ENCODE measurements at regions not wholly inside any gene's neighbourhood (a gene's known extent, or its start where the extent isn't known, plus 50 kb on each side); places are given as distances from the start of the nearest gene placed in this dataset.

- DNase-seq (ENCODE audit: low read depth in 1 of 2, low spot score in 1 of 2), result no peak
These were observed 321.9 kb upstream of the CDH4 start for GRCh38 chr20:60930023-60930790.

DNA sequence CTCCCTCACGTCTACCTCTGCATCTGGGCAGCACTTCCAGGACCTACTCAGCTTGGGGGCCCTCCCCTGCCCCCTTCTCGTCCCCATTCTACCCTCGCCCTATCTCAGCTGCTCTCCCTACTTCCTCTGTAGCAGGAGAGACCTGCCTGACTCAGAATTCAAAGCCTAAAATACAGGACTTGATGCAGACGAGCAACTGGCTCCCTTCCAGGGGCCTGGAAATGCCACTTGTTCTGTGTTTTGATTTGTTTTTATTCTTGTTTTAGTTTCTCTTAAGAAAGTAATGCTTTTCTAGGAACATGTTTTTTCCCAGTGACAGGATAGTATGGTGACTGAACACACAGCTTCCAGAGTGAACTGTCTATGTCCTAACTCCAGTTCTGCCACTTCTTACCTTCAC lies 320.4 kb upstream of the CDH4 start:
- DNase-seq (ENCODE audit: low read depth in 1 of 2, low spot score in 1 of 2), result no peak

DNA sequence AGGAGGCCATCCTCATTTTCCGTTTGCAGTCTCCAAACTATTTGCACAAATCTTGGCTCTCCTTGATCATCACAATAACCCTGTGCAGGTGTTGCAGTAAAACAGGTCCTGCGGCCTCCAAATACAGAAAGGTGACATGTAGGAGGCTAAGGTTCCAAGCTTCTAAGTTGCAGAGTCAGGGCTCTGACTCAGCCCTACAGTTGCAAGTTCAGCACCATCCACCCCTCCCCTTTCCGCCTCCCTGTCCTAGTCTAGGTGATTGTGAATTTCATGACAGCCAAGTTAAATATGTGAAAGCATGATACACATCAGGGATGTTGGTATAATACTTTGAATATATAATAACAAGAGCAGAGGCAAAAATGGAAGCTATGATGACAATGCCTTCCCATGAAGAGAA lies 317.3 kb upstream of the CDH4 start:
- no peak for DNase-seq (ENCODE audit: low read depth in 1 of 2, low spot score in 1 of 2)

- DNase-seq (ENCODE audit: low read depth in 1 of 2, low spot score in 1 of 2), result no peak
These were observed 316.1 kb upstream of the CDH4 start for GRCh38 chr20:60935971-60936370.

DNA sequence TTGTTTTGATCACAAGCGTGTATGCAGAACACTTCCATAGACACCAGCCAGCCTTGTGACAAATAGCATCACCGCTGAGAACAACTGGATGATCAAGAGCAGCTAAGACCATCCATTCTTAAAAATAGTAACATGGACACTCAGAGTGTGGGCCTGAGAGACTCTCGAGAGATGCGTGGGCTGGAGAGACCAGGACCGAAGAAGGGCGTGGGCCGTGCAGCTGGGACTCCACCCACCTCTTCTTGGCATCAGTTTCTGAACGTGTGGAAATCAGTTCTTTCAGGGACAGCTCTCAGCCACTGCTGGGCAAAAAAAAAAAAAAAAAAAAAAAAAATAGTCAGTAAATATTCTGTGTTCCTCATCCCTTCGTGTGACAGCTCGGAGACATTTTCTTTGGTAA lies 314.5 kb upstream of the CDH4 start:
- DNase-seq (ENCODE audit: low read depth in 1 of 2, low spot score in 1 of 2), result no peak

- DNase-seq (ENCODE audit: low read depth in 1 of 2, low spot score in 1 of 2), result no peak
These were observed 310.7 kb upstream of the CDH4 start for GRCh38 chr20:60941379-60941778.

- DNase-seq (ENCODE audit: low read depth in 1 of 2, low spot score in 1 of 2), result no peak
These were observed 304.2 kb upstream of the CDH4 start for GRCh38 chr20:60947819-60948218.

DNA sequence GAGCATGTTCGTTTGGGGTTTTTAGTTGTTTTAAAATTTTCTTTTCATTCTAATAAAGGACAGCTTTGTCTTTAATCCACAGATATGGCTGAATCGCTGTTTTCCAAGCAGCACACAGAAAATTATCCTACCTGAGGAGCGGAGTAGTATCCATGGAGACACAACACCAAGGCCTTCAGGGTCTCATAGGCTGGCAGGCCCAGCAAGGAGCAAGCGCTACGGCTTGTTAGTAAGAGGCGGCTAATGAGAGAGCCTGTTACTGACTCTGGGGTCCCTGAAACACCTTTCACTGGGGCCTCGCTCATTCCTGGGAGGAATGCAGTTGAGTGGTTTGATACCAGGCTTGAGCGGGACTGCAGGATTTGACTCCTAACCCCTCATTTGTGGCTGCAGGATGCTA lies 303.8 kb upstream of the CDH4 start:
- no peak for DNase-seq (ENCODE audit: low read depth in 1 of 2, low spot score in 1 of 2)

DNA sequence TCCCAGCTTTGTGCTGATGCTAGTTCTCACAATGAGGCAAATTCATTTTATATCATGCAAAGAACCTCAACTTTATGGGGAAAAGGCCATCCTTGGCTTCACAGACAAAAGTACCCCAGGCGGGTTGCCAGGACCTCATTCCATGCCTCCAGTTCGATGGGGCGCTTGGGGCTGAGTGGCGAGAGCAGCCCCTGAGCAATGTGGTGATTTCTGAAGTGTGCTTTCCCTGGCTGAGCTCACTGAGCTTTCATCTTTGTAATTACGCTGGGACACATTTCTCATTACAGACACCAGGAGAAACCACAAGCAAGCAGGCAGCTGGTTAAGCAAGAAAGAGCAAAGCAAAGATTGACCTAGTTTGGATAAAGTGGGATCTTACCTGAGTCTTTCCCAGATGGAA lies 301.5 kb upstream of the CDH4 start:
- no peak for DNase-seq (ENCODE audit: low read depth in 1 of 2, low spot score in 1 of 2)

GRCh38 chr20:60950974-60951373 lies 301.1 kb upstream of the CDH4 start:
- no peak for DNase-seq (ENCODE audit: low read depth in 1 of 2, low spot score in 1 of 2)

- no peak for DNase-seq (ENCODE audit: low read depth in 1 of 2, low spot score in 1 of 2)
These were observed 299.2 kb upstream of the CDH4 start for GRCh38 chr20:60952861-60953260.

DNA sequence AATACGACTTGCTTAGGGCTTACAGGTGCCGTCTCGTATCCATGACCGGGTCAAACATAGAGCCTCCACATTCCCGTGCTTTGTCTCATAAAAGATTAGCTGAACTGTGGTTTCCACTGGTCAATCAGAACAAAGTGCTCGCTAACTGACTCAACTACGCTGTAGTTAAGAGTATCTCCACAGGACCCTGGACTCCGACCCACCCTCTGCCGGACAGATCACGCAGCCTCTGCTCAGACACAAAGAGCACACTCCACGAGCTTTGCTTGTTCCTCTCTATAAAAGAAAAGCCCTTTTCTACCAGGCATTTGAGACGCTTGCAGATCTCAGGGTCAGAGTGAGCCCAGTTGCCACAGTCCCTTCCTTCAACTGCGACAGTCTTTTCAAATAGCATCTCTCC lies 298.7 kb upstream of the CDH4 start:
- no peak for DNase-seq (ENCODE audit: low read depth in 1 of 2, low spot score in 1 of 2)

GRCh38 chr20:60955706-60956105 lies 296.4 kb upstream of the CDH4 start:
- DNase-seq (ENCODE audit: low read depth in 1 of 2, low spot score in 1 of 2), result no peak

DNA sequence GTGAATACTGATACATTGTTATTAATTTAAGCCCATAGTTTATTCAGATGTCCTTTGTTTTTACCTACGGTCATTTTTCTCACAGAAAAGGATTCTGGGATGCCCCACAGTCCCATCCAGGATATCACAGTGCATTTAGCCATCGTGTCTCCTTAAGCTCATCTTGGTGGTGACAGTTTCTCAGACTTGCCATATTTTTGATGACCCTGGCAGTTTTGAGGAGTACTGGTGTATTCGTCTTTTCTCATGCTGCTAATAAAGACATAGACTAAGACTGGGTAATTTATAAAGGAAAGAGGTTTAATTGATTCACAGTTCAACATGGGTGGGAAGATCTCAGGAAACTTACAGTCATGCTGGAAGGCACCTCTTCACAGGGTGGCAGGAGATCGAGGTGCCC lies 295.9 kb upstream of the CDH4 start:
- DNase-seq (ENCODE audit: low read depth in 1 of 2, low spot score in 1 of 2), result no peak

GRCh38 chr20:60957621-60958020 lies 294.4 kb upstream of the CDH4 start:
- no peak for DNase-seq (ENCODE audit: low read depth in 1 of 2, low spot score in 1 of 2)

DNA sequence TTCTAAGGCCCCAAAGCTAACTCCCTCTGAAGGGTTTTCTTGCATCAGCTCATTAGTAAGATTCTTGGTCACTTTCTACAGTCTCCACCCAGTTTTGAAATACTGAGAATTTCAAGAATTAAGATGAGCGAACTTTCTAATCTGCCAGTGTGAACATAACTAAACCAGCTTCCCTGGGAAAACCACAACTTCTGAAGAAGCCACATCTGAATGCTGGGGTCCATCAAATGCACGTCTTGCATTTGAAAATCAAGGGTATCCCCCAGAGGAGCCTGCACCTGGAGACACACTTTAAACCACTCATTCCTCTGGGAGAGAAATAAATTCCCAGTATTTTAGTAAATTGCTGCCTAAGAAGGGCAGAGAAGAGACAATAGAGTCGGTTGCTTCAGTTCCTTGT lies 292.1 kb upstream of the CDH4 start:
- no peak for DNase-seq (ENCODE audit: low read depth in 1 of 2, low spot score in 1 of 2)

GRCh38 chr20:60960500-60960899 lies 291.6 kb upstream of the CDH4 start:
- DNase-seq (ENCODE audit: low read depth in 1 of 2, low spot score in 1 of 2), result no peak

DNA sequence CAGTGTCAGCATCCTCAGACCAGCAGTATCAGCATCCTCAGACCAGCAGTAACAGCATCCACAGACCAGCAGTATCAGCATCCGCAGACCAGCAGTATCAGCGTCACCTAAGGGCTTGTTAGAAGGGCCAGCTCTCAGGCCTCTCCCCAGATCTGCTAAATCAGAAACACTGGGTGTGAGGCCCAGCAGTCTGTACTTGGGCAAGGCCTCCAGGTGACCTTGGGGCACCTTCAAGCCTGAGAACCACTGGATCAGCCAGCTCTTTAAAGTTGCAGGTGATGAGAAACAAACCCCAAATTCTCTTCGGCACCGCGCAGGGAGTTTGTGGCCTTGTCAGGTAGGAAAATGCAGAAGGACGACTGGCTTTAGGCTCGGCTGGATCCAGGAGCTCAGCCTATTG lies 290.5 kb upstream of the CDH4 start:
- DNase-seq (ENCODE audit: low read depth in 1 of 2, low spot score in 1 of 2), result no peak

GRCh38 chr20:60962367-60963045 lies 289.6 kb upstream of the CDH4 start:
- no peak for DNase-seq (ENCODE audit: low read depth in 1 of 2, low spot score in 1 of 2)

- no peak for DNase-seq (ENCODE audit: low read depth in 1 of 2, low spot score in 1 of 2)
These were observed 288.9 kb upstream of the CDH4 start for GRCh38 chr20:60963146-60963545.

DNA sequence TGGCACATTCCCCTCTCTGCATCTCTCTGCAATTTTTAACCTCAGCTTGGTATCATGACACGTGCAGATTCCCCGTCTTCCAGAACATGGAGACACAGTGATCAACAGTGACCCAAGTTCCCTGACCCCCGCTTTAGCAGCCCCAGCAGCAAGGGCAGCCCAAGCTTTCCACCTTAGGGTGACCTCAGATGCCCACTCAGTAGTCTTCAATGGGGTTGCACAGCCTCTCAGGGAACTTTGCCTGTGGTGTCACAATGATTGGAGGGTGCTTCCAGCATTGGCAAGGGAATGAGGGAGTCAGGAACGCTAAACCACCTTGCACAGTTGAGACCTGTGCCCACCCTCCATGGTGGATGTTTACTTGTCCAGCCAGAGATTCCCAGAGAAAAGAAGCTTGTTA lies 287.1 kb upstream of the CDH4 start:
- no peak for DNase-seq (ENCODE audit: low read depth in 1 of 2, low spot score in 1 of 2)

- no peak for DNase-seq (ENCODE audit: low read depth in 1 of 2, low spot score in 1 of 2)
These were observed 286.0 kb upstream of the CDH4 start for GRCh38 chr20:60966031-60966430.

DNA sequence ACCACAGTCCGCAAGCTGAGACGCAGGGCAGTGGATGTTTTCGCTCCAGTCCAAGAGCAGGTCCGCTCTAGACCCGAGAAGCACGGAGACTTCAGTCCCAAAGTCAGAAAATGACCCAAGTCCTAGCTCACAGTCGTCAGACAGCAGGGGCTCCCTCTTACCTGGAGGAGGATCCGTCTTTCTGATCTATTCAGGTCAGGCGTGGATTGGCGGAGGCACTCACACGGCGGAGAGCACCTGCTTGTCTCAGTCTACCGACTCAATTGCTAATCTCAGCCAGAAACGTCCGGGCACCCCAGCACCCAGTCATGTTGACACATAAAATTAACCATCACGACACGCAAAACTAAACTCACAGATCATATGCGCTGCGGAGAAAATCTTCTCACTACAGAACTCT lies 285.3 kb upstream of the CDH4 start:
- DNase-seq (ENCODE audit: low read depth in 1 of 2, low spot score in 1 of 2), result no peak

Measured in activated CD4-positive, alpha-beta T cell treated with anti-CD3 and anti-CD28 coated beads, Interleukin-2, amount 50 U/mL, for 24 hours (primary cell).